Right lung (tissue), 2 donors: ENCODE measurements at regions not wholly inside any gene's neighbourhood (a gene's known extent, or its start where the extent isn't known, plus 50 kb on each side); places are given as distances from the start of the nearest gene placed in this dataset.

Source experiments
- DNase-seq, 2 donors: peaks; one replicate each; pipeline ENCODE4 v3.0.0-alpha.2; 2013

- DNase-seq = no peak
These were observed 711.5 kb downstream of the RPS29 start for GRCh38 chr14:48874711-48875110.

GRCh38 chr14:48857366-48857765, 728.8 kb downstream of the RPS29 start:
- DNase-seq = no peak

GRCh38 chr14:48853159-48853558, 733.0 kb downstream of the RPS29 start:
- no peak for DNase-seq

GRCh38 chr14:48849741-48850322, 736.3 kb downstream of the RPS29 start:
- no peak for DNase-seq

GRCh38 chr14:48842785-48843184, 743.4 kb downstream of the RPS29 start:
- no peak for DNase-seq

GRCh38 chr14:48826058-48826457, 760.1 kb downstream of the RPS29 start:
- DNase-seq = no peak

- no peak for DNase-seq
These were observed 771.6 kb downstream of the RPS29 start for GRCh38 chr14:48814562-48814961.

GRCh38 chr14:48805315-48805714, 780.9 kb downstream of the RPS29 start:
- no peak for DNase-seq

- no peak for DNase-seq
These were observed 793.7 kb downstream of the RPS29 start for GRCh38 chr14:48792376-48793024.

GRCh38 chr14:48788771-48789170, 797.4 kb downstream of the RPS29 start:
- no peak for DNase-seq

GRCh38 chr14:48786498-48786897, 799.7 kb downstream of the RPS29 start:
- peak in 1 of 2 donors; percentile 0 for DNase-seq

- DNase-seq = no peak
These were observed 814.5 kb downstream of the RPS29 start for GRCh38 chr14:48771717-48772116.

- DNase-seq = no peak
These were observed 834.9 kb downstream of the RPS29 start for GRCh38 chr14:48751293-48751692.

- no peak for DNase-seq
These were observed 838.0 kb downstream of the RPS29 start for GRCh38 chr14:48748151-48748675.

GRCh38 chr14:48747561-48748089, 838.6 kb downstream of the RPS29 start:
- no peak for DNase-seq

- no peak for DNase-seq
These were observed 842.0 kb downstream of the RPS29 start for GRCh38 chr14:48744202-48744601.

GRCh38 chr14:48738186-48738925, 847.8 kb downstream of the RPS29 start:
- DNase-seq = no peak

- DNase-seq = no peak
These were observed 850.6 kb downstream of the RPS29 start for GRCh38 chr14:48735607-48736006.

GRCh38 chr14:48731260-48731659, 854.9 kb downstream of the RPS29 start:
- no peak for DNase-seq

- DNase-seq = no peak
These were observed 860.0 kb downstream of the RPS29 start for GRCh38 chr14:48726080-48726642.

GRCh38 chr14:48725051-48725734, 861.0 kb downstream of the RPS29 start:
- no peak for DNase-seq
